ENCODE measurements at regions not wholly inside any gene's neighbourhood (a gene's known extent, or its start where the extent isn't known, plus 50 kb on each side); places are given as distances from the start of the nearest gene placed in this dataset.
"Not testable (repeated sequence)": the region's sequence is repeated elsewhere in the genome, so short reads cannot be mapped to it uniquely, and the experiment has no call there.

DNA sequence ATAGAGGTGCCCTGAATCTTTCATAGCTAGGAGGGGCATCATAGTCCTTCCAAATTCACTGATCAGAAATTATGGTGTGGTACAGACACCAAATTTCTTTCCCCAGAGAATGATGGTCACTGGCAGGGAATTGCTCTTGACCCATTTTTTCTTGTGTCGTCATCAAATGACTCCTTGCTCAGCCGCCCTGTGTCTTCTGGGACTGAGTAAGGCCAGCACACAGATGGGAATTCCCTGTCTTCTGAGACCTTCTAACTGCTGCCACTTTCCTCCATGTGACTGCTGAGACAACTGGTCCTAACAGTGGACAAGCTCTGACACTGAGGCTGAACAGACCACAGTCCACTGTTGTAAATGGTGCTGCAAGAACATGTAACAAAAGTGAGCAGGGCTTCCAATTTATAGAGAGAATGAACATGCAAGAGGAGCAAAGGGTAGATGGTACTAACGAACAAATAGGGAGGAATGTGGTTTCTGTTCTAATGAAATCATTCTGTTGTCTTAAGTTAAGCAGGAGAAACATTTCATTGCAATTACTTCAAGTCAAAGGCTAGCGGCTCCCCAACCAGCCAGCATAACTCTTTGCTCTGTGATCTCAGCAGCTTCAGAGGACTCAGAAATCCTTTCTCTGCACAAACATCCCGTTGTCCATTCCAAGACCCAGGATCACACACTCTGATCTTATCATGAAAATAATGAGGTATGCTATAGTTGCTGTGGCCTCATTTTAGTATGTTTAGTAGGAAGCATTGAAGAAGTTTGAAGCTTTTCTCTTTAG, 235.9 kb upstream of the PRSS1 start:
- TF ChIP-seq POLR2A (IDR thresholded peaks at IDR 0.05), result no peak
- no peak for TF ChIP-seq POLR2AphosphoS5 (IDR thresholded peaks at IDR 0.05)
- TF ChIP-seq, protein P1, sequence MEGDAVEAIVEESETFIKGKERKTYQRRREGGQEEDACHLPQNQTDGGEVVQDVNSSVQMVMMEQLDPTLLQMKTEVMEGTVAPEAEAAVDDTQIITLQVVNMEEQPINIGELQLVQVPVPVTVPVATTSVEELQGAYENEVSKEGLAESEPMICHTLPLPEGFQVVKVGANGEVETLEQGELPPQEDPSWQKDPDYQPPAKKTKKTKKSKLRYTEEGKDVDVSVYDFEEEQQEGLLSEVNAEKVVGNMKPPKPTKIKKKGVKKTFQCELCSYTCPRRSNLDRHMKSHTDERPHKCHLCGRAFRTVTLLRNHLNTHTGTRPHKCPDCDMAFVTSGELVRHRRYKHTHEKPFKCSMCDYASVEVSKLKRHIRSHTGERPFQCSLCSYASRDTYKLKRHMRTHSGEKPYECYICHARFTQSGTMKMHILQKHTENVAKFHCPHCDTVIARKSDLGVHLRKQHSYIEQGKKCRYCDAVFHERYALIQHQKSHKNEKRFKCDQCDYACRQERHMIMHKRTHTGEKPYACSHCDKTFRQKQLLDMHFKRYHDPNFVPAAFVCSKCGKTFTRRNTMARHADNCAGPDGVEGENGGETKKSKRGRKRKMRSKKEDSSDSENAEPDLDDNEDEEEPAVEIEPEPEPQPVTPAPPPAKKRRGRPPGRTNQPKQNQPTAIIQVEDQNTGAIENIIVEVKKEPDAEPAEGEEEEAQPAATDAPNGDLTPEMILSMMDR (IDR thresholded peaks at IDR 0.05), result no peak
- DNase-seq (ENCODE audit: low spot score in 2 of 2), result no peak
- H3K27ac ChIP-seq, result peak overlapping the region in 1 of 2 donors; percentile 34
- peaks cover 0 to 6% of the 10 kb centered on the region in 2 donors for H3K4me1 ChIP-seq
- H3K4me3 ChIP-seq, result no peak overlapping the region
- no peaks in the 10 kb centered on the region for H3K27me3 ChIP-seq
- H3K36me3 ChIP-seq, result no peaks in the 10 kb centered on the region
- no peaks in the 10 kb centered on the region for H3K9me3 ChIP-seq
- intact Hi-C loops (cut with DNase I; ENCODE audit: low total_unique reads), result no loop called here

DNA sequence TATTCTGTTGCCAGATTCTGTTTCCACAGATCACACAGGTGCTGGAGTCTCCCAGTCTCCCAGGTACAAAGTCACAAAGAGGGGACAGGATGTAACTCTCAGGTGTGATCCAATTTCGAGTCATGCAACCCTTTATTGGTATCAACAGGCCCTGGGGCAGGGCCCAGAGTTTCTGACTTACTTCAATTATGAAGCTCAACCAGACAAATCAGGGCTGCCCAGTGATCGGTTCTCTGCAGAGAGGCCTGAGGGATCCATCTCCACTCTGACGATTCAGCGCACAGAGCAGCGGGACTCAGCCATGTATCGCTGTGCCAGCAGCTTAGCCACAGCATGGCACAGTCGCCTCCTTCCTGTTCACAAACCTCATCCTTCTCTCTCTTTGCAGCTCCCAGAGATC, 237.5 kb upstream of the PRSS1 start:
- no peak overlapping the region for H3K4me3 ChIP-seq

DNA sequence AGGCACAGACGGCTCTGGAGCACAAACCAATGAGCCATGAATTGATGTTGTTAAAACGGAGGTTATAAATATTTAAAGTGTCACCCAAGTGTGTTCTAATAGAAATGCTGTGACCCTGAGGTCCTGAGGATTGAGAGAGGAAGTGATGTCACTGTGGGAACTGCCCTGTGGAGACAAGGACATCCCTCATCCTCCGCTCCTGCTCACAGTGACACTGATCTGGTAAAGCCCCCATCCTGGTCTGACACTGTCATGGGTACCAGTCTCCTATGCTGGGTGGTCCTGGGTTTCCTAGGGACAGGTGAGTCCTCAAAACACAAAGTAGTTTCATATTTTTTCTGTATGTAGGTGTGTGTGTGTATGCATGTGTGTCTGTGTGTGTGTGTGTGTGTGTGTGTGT, 237.9 kb upstream of the PRSS1 start:
- Histone ChIP-seq H3K9me3 (no peaks in the 10 kb centered on the region), H3K27me3 (no peaks in the 10 kb centered on the region), H3K4me3 (no peak overlapping the region), H3K27ac (no peak overlapping the region), H3K4me1 (peaks cover 0 to 6% of the 10 kb centered on the region in 2 donors), H3K36me3 (no peaks in the 10 kb centered on the region)
- DNase-seq (ENCODE audit: low spot score in 2 of 2), result no peak
- TF ChIP-seq, protein P1 (IDR thresholded peaks at IDR 0.05), result no peak
- TF ChIP-seq POLR2AphosphoS5 (IDR thresholded peaks at IDR 0.05) (no peak), POLR2A (IDR thresholded peaks at IDR 0.05) (no peak)
- intact Hi-C loops (cut with DNase I; ENCODE audit: low total_unique reads), result no loop called here

More for the DNA sequence above, 237.5 kb upstream of the PRSS1 start:
- Histone ChIP-seq H3K36me3 (no peaks in the 10 kb centered on the region), H3K4me1 (peaks cover 0 to 6% of the 10 kb centered on the region in 2 donors), H3K9me3 (no peaks in the 10 kb centered on the region), H3K27ac (no peak overlapping the region), H3K27me3 (no peaks in the 10 kb centered on the region)
- DNase-seq (ENCODE audit: low spot score in 2 of 2), result no peak
- intact Hi-C loops (cut with DNase I; ENCODE audit: low total_unique reads), result no loop called here
- TF ChIP-seq POLR2A (IDR thresholded peaks at IDR 0.05), result no peak
- no peak for TF ChIP-seq POLR2AphosphoS5 (IDR thresholded peaks at IDR 0.05)
- TF ChIP-seq, protein P1 (IDR thresholded peaks at IDR 0.05), result no peak

DNA sequence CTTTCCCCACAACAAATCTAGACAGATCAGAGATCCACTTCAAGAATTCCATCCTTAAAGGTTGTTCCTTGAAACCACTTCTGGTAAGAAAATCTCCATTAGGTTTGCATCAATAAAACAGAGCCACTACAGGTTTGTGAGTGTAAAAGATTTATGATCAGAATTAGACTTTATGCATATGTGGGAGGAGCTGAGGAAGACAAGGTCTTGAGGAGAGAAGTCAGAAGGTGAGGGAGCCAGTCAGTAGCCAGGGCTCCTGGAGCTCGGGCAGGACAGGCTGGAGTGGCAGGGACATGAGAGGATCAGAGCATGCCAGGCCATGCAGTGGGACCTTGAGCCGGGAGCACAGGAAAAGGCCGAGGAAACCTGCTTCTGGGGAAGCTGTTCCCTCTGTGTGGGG, 240.0 kb upstream of the PRSS1 start:
- DNase-seq (ENCODE audit: low spot score in 2 of 2); H3K27ac ChIP-seq; H3K27me3 ChIP-seq; H3K4me3 ChIP-seq; H3K4me1 ChIP-seq; H3K36me3 ChIP-seq; intact Hi-C loops (cut with DNase I; ENCODE audit: low total_unique reads); H3K9me3 ChIP-seq: not testable (repeated sequence)

DNA sequence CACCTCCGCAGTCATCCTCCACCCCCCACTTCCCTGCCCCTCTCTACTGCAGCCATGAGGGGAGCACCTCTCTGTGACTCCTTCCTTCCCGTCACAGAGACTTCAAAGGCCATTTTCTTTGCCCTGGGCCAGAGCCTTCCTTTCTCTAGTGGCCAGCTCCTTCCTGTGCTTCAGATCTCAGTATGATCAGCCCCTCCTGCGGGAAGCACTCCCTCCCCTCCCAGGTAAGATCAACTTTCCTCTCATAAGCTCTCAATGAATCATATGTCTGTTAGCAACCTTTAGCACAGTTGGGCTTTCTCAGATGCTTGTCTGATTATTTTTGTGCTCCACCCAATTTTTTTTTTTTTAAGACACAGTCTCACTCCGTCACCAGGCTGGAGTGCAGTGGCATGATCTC, 241.0 kb upstream of the PRSS1 start:
- TF ChIP-seq POLR2A (IDR thresholded peaks at IDR 0.05) (no peak), POLR2AphosphoS5 (IDR thresholded peaks at IDR 0.05) (no peak)
- TF ChIP-seq, protein P1 (IDR thresholded peaks at IDR 0.05), result no peak
- no peak for DNase-seq (ENCODE audit: low spot score in 2 of 2)
- intact Hi-C loops (cut with DNase I; ENCODE audit: low total_unique reads), result no loop called here
- H3K4me3 ChIP-seq, result no peak overlapping the region
- H3K9me3 ChIP-seq, result no peaks in the 10 kb centered on the region
- peak overlapping the region in 1 of 2 donors; percentile 38 for H3K27ac ChIP-seq
- no peaks in the 10 kb centered on the region for H3K4me1 ChIP-seq
- no peaks in the 10 kb centered on the region for H3K36me3 ChIP-seq
- H3K27me3 ChIP-seq, result no peaks in the 10 kb centered on the region

All from breast epithelium (tissue), 4 donors.